Heart right ventricle (tissue), 16 donors: ENCODE measurements at regions not wholly inside any gene's neighbourhood (a gene's known extent, or its start where the extent isn't known, plus 50 kb on each side); places are given as distances from the start of the nearest gene placed in this dataset.

Experiments used
- ATAC-seq, 8 donors: fragments of 200-7000 bp; cut with Tn5 transposase; one replicate each; pipeline ENCODE4 v1.9.1; 2020; ENCODE audit warnings: mild to moderate bottlenecking in 8 of 8, moderate library complexity in 8 of 8, moderate number of reproducible peaks in 1 of 8
- DNase-seq, 2 donors: peaks; one replicate each; pipeline ENCODE4 v3.0.0-alpha.2; 2020
- H3K27ac ChIP-seq, 10 donors: fragments of 200-600 bp; sonication (generic) in 2 of 10; one replicate each; pipeline versions ENCODE4 v1.5.0 to v1.8.0; 2020 to 2022; ENCODE audit warnings: mild to moderate bottlenecking in 3 of 10
- H3K27me3 ChIP-seq, 7 donors: fragments of 200-600 bp; one replicate each; pipeline ENCODE4 v1.8.0; 2021 to 2022; ENCODE audit warnings: mild to moderate bottlenecking in 2 of 7
- H3K36me3 ChIP-seq, 9 donors: fragments of 200-600 bp; sonication (generic) in 1 of 9; one replicate each; pipeline versions ENCODE4 v1.5.0 to v1.8.0; 2020 to 2022; ENCODE audit warnings: mild to moderate bottlenecking in 2 of 9
- H3K4me1 ChIP-seq, 9 donors: fragments of 200-600 bp; sonication (generic) in 1 of 9; one replicate each; pipeline versions ENCODE4 v1.5.0 to v1.8.0; 2020 to 2022; ENCODE audit warnings: mild to moderate bottlenecking in 4 of 9
- H3K4me3 ChIP-seq, 10 donors: fragments of 200-600 bp; sonication (generic) in 2 of 10; one replicate each; pipeline versions ENCODE4 v1.5.0 to v1.8.0; 2020 to 2022; ENCODE audit warnings: mild to moderate bottlenecking in 7 of 10, moderate library complexity in 2 of 10
- H3K9me3 ChIP-seq, 11 donors: fragments of 200-600 bp in 10 of 11; sonication (generic) in 2 of 11; one replicate each; pipeline versions ENCODE4 v1.5.0 to v1.8.0; 2013 to 2022; ENCODE audit warnings: mild to moderate bottlenecking in 2 of 11, control low read depth in 1 of 11, moderate library complexity in 1 of 11
- WGBS, 2 donors: extraction: QIAGEN DNeasy Blood & Tissue Kit; methylation state at CpG; one replicate each; pipeline ENCODE4 v1.1.7; 2013; ENCODE audit warnings: inconsistent platforms in 1 of 2; 5-methylcytosine and 5-hydroxymethylcytosine counted together
- intact Hi-C, 10 donors: fragments of 100-400 bp; cut with DNase I; formaldehyde crosslinking; loops; one replicate each; pipeline versions ENCODE4 v1.11.1 to v1.14.2; 2022
- TF ChIP-seq, protein P1 (sequence below), 9 donors: fragments of 200-600 bp; sonication (generic) in 2 of 9; IDR thresholded peaks; one replicate each; pipeline versions ENCODE4 v1.5.0 to v1.8.0; 2021 to 2022; ENCODE audit warnings: antibody characterized with exemption in 9 of 9, mild to moderate bottlenecking in 5 of 9, moderate library complexity in 1 of 9
- donor health status: Arrhythmogenic right ventricular cardiomyopathy.
- donor health status: ischemic (EF 13 %, LVEDD 7.1; RV severe dilation, severe dysfunction).
- donor health status: healthy with polysubstance abuse.
- donor health status: DM: no; HTN: yes; CAD: no.
- donor health status: DM: no; HTN: no; CAD: no.
- donor health status: ischemic (EF 25% LVEDD 6.9; RV normal size, moderate dysfunction).
- donor health status: ischemic (EF 25% LVEDD 5.7; RV mildly dilated, moderate dysfunction).
- donor health status: healthy.
- donor health status: DM: yes; HTN: yes; CAD: no.
- donor health status: Ischemic cardiomyopathy.
- donor health status: ischemic (EF 35%, LVEDD 5.7; RV mildly dilated, moderate dysfunction).
- donor health status: nonischemic (EF 11% LVEDD 7.7; RV severe dilation, severe dysfunction).
- donor health status: DM: yes; HTN: yes; CAD: no.
- donor health status: PGD.
- donor health status: ischemic (EF 29% LVEDD 5.4; RV normal size, mild dysfunction).
- donor health status: nonischemic (EF 23%, LVEDD 6.1; RV moderate dilation, normal function).

DNA sequence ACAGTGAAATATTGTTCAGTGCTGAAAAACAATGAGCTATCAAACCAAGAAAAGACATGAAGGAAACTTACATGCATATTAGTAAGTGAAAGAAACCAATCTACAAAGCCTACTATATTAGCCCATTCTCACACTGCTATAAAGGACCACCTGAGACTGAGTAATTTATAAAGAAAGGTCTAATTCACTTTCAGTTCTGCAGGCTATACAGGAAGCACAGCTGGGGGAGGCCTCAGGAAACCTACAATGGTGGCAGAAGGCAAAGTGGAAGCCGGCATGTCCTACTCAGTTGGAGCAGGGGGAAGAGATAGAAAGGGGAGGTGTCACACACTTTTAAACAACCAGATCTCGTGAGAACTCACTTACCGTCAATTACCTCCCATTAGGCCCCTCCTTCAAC, 232.1 kb downstream of the TMX3 start:
- WGBS, 2 donors, result 83 to 86% methylated on average over 3 of the region's 3 CpGs
- Histone ChIP-seq H3K36me3 (no peaks in the 10 kb centered on the region), H3K4me3 (no peak overlapping the region), H3K9me3 (no peaks in the 10 kb centered on the region), H3K27ac (no peak overlapping the region), H3K4me1 (no peaks in the 10 kb centered on the region), H3K27me3 (no peaks in the 10 kb centered on the region)
- no peak for ATAC-seq
- no peak for DNase-seq
- TF ChIP-seq, protein P1, sequence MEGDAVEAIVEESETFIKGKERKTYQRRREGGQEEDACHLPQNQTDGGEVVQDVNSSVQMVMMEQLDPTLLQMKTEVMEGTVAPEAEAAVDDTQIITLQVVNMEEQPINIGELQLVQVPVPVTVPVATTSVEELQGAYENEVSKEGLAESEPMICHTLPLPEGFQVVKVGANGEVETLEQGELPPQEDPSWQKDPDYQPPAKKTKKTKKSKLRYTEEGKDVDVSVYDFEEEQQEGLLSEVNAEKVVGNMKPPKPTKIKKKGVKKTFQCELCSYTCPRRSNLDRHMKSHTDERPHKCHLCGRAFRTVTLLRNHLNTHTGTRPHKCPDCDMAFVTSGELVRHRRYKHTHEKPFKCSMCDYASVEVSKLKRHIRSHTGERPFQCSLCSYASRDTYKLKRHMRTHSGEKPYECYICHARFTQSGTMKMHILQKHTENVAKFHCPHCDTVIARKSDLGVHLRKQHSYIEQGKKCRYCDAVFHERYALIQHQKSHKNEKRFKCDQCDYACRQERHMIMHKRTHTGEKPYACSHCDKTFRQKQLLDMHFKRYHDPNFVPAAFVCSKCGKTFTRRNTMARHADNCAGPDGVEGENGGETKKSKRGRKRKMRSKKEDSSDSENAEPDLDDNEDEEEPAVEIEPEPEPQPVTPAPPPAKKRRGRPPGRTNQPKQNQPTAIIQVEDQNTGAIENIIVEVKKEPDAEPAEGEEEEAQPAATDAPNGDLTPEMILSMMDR (IDR thresholded peaks at IDR 0.05), result no peak
- intact Hi-C loops, result no loop called here

GRCh38 chr18:68480196-68480595, 234.7 kb downstream of the TMX3 start:
- 58 to 61% methylated on average over 4 of the region's 4 CpGs for WGBS, 2 donors
- DNase-seq (no peak), ATAC-seq (no peak)

GRCh38 chr18:68478246-68478645, 236.7 kb downstream of the TMX3 start:
- no peaks in the 10 kb centered on the region for H3K27me3 ChIP-seq
- intact Hi-C loops, result no loop called here
- H3K27ac ChIP-seq, result no peak overlapping the region
- H3K4me1 ChIP-seq, result no peaks in the 10 kb centered on the region
- ATAC-seq (no peak), DNase-seq (no peak)
- no peak overlapping the region for H3K4me3 ChIP-seq
- 87 to 98% methylated on average over 2 of the region's 2 CpGs for WGBS, 2 donors
- no peaks in the 10 kb centered on the region for H3K36me3 ChIP-seq
- no peaks in the 10 kb centered on the region for H3K9me3 ChIP-seq
- TF ChIP-seq, protein P1 (IDR thresholded peaks at IDR 0.05), result no peak

More at GRCh38 chr18:68480196-68480595, 234.7 kb downstream of the TMX3 start:
- no peak overlapping the region for H3K27ac ChIP-seq
- intact Hi-C loops, result no loop called here
- H3K4me1 ChIP-seq, result no peaks in the 10 kb centered on the region
- no peaks in the 10 kb centered on the region for H3K9me3 ChIP-seq
- H3K27me3 ChIP-seq, result no peaks in the 10 kb centered on the region
- TF ChIP-seq, protein P1 (IDR thresholded peaks at IDR 0.05), result no peak
- no peaks in the 10 kb centered on the region for H3K36me3 ChIP-seq
- H3K4me3 ChIP-seq, result no peak overlapping the region

GRCh38 chr18:68475883-68476282, 239.0 kb downstream of the TMX3 start:
- no peak for DNase-seq
- Histone ChIP-seq H3K4me3 (no peak overlapping the region), H3K4me1 (no peaks in the 10 kb centered on the region), H3K27ac (no peak overlapping the region), H3K36me3 (no peaks in the 10 kb centered on the region), H3K27me3 (no peaks in the 10 kb centered on the region), H3K9me3 (no peaks in the 10 kb centered on the region)
- intact Hi-C loops, result no loop called here
- ATAC-seq, result no peak
- WGBS, 2 donors, result 86 to 92% methylated on average over 3 of the region's 3 CpGs
- TF ChIP-seq, protein P1 (IDR thresholded peaks at IDR 0.05), result no peak
